ENCODE measurements at regions not wholly inside any gene's neighbourhood (a gene's known extent, or its start where the extent isn't known, plus 50 kb on each side); places are given as distances from the start of the nearest gene placed in this dataset.

GRCh38 chr3:42012935-42013690 lies 51.2 kb upstream of the ULK4 start:
- peak; percentile 60 for DNase-seq

- DNase-seq, result no peak
Observed at GRCh38 chr3:42012383-42012934, 50.6 kb upstream of the ULK4 start.
